ENCODE measurements at regions not wholly inside any gene's neighbourhood (a gene's known extent, or its start where the extent isn't known, plus 50 kb on each side); places are given as distances from the start of the nearest gene placed in this dataset.

GRCh38 chr4:184575306-184575705 is 73.9 kb downstream of the CASP3 start:
- Histone ChIP-seq H3K9me3 (ENCODE audit: control insufficient read depth, insufficient read depth, low read depth, low read length) (no peaks in the 10 kb centered on the region), H4K20me1 (ENCODE audit: control insufficient read depth, extremely low read depth, insufficient read depth, low read length) (no peaks in the 10 kb centered on the region), H3K36me3 (ENCODE audit: control insufficient read depth, insufficient read depth, low read length) (no peaks in the 10 kb centered on the region), H3K27me3 (ENCODE audit: control insufficient read depth, insufficient read depth, low read length) (no peaks in the 10 kb centered on the region), H3K9ac (ENCODE audit: insufficient read depth, low read length) (no peak overlapping the region), H3K79me2 (ENCODE audit: control insufficient read depth, insufficient read depth, low read length) (no peaks in the 10 kb centered on the region), H3K4me1 (ENCODE audit: control insufficient read depth, extremely low read depth, insufficient read depth, low read length) (no peaks in the 10 kb centered on the region), H3K4me2 (ENCODE audit: extremely low read depth, insufficient read depth, low read length) (no peak overlapping the region), H3K4me3 (replicated peaks in 1 of 4; ENCODE audit: control extremely low read depth in 1 of 4, insufficient read depth in 1 of 4, low read depth in 3 of 4, low read length in 4 of 4) (no peak overlapping the region), H3K27ac (ENCODE audit: insufficient read depth, low read length) (no peak overlapping the region), H2AFZ (ENCODE audit: low read length) (no peak overlapping the region)
- no peak for DNase-seq (ENCODE audit: low read depth in 2 of 2)
- TF ChIP-seq EZH2 (IDR thresholded peaks at IDR 0.05; ENCODE audit: low read length, missing control alignments): no peak
- no peak for TF ChIP-seq CTCF (conservative IDR thresholded peaks at IDR 0.05 in 1 of 2, IDR thresholded peaks at IDR 0.05 in 1 of 2; ENCODE audit: low read depth in 1 of 2, low read length in 2 of 2)

GRCh38 chr4:184574861-184575260 is 74.4 kb downstream of the CASP3 start:
- Histone ChIP-seq H3K36me3 (ENCODE audit: control insufficient read depth, insufficient read depth, low read length) (no peaks in the 10 kb centered on the region), H3K27me3 (ENCODE audit: control insufficient read depth, insufficient read depth, low read length) (no peaks in the 10 kb centered on the region), H3K79me2 (ENCODE audit: control insufficient read depth, insufficient read depth, low read length) (no peaks in the 10 kb centered on the region), H3K9ac (ENCODE audit: insufficient read depth, low read length) (no peak overlapping the region), H3K4me3 (replicated peaks in 1 of 4; ENCODE audit: control extremely low read depth in 1 of 4, insufficient read depth in 1 of 4, low read depth in 3 of 4, low read length in 4 of 4) (no peak overlapping the region), H3K9me3 (ENCODE audit: control insufficient read depth, insufficient read depth, low read depth, low read length) (no peaks in the 10 kb centered on the region), H3K4me1 (ENCODE audit: control insufficient read depth, extremely low read depth, insufficient read depth, low read length) (no peaks in the 10 kb centered on the region), H3K27ac (ENCODE audit: insufficient read depth, low read length) (no peak overlapping the region), H3K4me2 (ENCODE audit: extremely low read depth, insufficient read depth, low read length) (no peak overlapping the region), H4K20me1 (ENCODE audit: control insufficient read depth, extremely low read depth, insufficient read depth, low read length) (no peaks in the 10 kb centered on the region), H2AFZ (ENCODE audit: low read length) (no peak overlapping the region)
- TF ChIP-seq CTCF (conservative IDR thresholded peaks at IDR 0.05 in 1 of 2, IDR thresholded peaks at IDR 0.05 in 1 of 2; ENCODE audit: low read depth in 1 of 2, low read length in 2 of 2) (no peak), EZH2 (IDR thresholded peaks at IDR 0.05; ENCODE audit: low read length, missing control alignments) (no peak)
- no peak for DNase-seq (ENCODE audit: low read depth in 2 of 2)

- H4K20me1 ChIP-seq (ENCODE audit: control insufficient read depth, extremely low read depth, insufficient read depth, low read length): no peaks in the 10 kb centered on the region
- no peak overlapping the region for H3K9ac ChIP-seq (ENCODE audit: insufficient read depth, low read length)
- H3K27me3 ChIP-seq (ENCODE audit: control insufficient read depth, insufficient read depth, low read length): no peaks in the 10 kb centered on the region
- H3K4me2 ChIP-seq (ENCODE audit: extremely low read depth, insufficient read depth, low read length): no peak overlapping the region
- H3K9me3 ChIP-seq (ENCODE audit: control insufficient read depth, insufficient read depth, low read depth, low read length): no peaks in the 10 kb centered on the region
- no peaks in the 10 kb centered on the region for H3K36me3 ChIP-seq (ENCODE audit: control insufficient read depth, insufficient read depth, low read length)
- no peaks in the 10 kb centered on the region for H3K79me2 ChIP-seq (ENCODE audit: control insufficient read depth, insufficient read depth, low read length)
- no peaks in the 10 kb centered on the region for H3K4me1 ChIP-seq (ENCODE audit: control insufficient read depth, extremely low read depth, insufficient read depth, low read length)
- no peak for DNase-seq (ENCODE audit: low read depth in 2 of 2)
- no peak overlapping the region for H2AFZ ChIP-seq (ENCODE audit: low read length)
- H3K4me3 ChIP-seq (replicated peaks in 1 of 4; ENCODE audit: control extremely low read depth in 1 of 4, insufficient read depth in 1 of 4, low read depth in 3 of 4, low read length in 4 of 4): no peak overlapping the region
- TF ChIP-seq CTCF (conservative IDR thresholded peaks at IDR 0.05 in 1 of 2, IDR thresholded peaks at IDR 0.05 in 1 of 2; ENCODE audit: low read depth in 1 of 2, low read length in 2 of 2): no peak
- no peak overlapping the region for H3K27ac ChIP-seq (ENCODE audit: insufficient read depth, low read length)
Observed at GRCh38 chr4:184573701-184574100, 75.5 kb downstream of the CASP3 start.

Data from fibroblast of lung (primary cell).